ENCODE measurements at regions not wholly inside any gene's neighbourhood (a gene's known extent, or its start where the extent isn't known, plus 50 kb on each side); places are given as distances from the start of the nearest gene placed in this dataset.

DNA sequence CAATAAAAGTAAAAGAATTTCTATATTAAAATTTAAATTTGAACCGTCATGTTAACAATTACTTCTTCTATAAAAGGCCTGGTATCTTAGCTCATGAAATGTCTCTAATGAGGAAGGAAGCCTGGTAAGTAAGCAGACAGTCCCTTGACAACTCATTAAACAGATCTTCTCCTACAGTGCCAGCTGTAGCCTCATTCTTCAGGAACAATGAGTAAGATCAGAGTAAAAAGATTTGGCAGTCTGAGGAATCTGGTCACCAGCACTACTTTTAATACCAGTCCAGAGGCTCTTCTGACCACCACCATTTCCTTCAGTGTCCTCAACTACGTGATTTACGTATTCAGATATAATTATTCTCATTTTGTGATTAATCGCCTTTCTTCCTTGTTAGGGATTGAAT lies 955.0 kb upstream of the ALCAM start:
- TF ChIP-seq, protein P1, sequence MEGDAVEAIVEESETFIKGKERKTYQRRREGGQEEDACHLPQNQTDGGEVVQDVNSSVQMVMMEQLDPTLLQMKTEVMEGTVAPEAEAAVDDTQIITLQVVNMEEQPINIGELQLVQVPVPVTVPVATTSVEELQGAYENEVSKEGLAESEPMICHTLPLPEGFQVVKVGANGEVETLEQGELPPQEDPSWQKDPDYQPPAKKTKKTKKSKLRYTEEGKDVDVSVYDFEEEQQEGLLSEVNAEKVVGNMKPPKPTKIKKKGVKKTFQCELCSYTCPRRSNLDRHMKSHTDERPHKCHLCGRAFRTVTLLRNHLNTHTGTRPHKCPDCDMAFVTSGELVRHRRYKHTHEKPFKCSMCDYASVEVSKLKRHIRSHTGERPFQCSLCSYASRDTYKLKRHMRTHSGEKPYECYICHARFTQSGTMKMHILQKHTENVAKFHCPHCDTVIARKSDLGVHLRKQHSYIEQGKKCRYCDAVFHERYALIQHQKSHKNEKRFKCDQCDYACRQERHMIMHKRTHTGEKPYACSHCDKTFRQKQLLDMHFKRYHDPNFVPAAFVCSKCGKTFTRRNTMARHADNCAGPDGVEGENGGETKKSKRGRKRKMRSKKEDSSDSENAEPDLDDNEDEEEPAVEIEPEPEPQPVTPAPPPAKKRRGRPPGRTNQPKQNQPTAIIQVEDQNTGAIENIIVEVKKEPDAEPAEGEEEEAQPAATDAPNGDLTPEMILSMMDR (IDR thresholded peaks at IDR 0.05) = no peak
- no peak for TF ChIP-seq POLR2A (IDR thresholded peaks at IDR 0.05)
